ENCODE measurements at regions not wholly inside any gene's neighbourhood (a gene's known extent, or its start where the extent isn't known, plus 50 kb on each side); places are given as distances from the start of the nearest gene placed in this dataset.
"Not testable (repeated sequence)": the region's sequence is repeated elsewhere in the genome, so short reads cannot be mapped to it uniquely, and the experiment has no call there.

GRCh38 chr7:73960548-73960947 lies 67.4 kb upstream of the ELN start:
- Histone ChIP-seq H3K4me1 (ENCODE audit: control insufficient read depth in 2 of 3, insufficient read depth in 2 of 3, low read depth in 1 of 3, low read length in 3 of 3) (no peaks in the 10 kb centered on the region), H3K9ac (ENCODE audit: low read length in 3 of 3) (no peak overlapping the region), H3K36me3 (ENCODE audit: control insufficient read depth in 2 of 3, insufficient read depth in 3 of 3, low read length in 3 of 3) (no peaks in the 10 kb centered on the region), H3K4me3 (ENCODE audit: low read length in 3 of 3) (no peak overlapping the region), H3K9me3 (ENCODE audit: control insufficient read depth in 2 of 3, insufficient read depth in 1 of 3, low read length in 3 of 3) (peaks cover 0 to 12% (median 0%) of the 10 kb centered on the region in 3 donors), H3K27ac (ENCODE audit: low read depth in 2 of 2, low read length in 2 of 2) (no peak overlapping the region), H3K27me3 (ENCODE audit: control insufficient read depth, insufficient read depth, low read length) (no peaks in the 10 kb centered on the region)
- intact Hi-C loops (cut with DNase I), result no loop called here
- no peak for FAIRE-seq
- DNase-seq, result no peak
- no peak for TF ChIP-seq CTCF (IDR thresholded peaks at IDR 0.05; ENCODE audit: borderline replicate concordance, extremely low read depth, insufficient read depth)

GRCh38 chr7:73961991-73962390 lies 66.0 kb upstream of the ELN start:
- H3K4me3 ChIP-seq (ENCODE audit: low read length in 3 of 3); FAIRE-seq; H3K27ac ChIP-seq (ENCODE audit: low read depth in 2 of 2, low read length in 2 of 2); DNase-seq; H3K27me3 ChIP-seq (ENCODE audit: control insufficient read depth, insufficient read depth, low read length); intact Hi-C loops (cut with DNase I); H3K9ac ChIP-seq (ENCODE audit: low read length in 3 of 3); H3K36me3 ChIP-seq (ENCODE audit: control insufficient read depth in 2 of 3, insufficient read depth in 3 of 3, low read length in 3 of 3); H3K4me1 ChIP-seq (ENCODE audit: control insufficient read depth in 2 of 3, insufficient read depth in 2 of 3, low read depth in 1 of 3, low read length in 3 of 3): not testable (repeated sequence)
- peaks cover 0 to 12% (median 0%) of the 10 kb centered on the region in 3 donors for H3K9me3 ChIP-seq (ENCODE audit: control insufficient read depth in 2 of 3, insufficient read depth in 1 of 3, low read length in 3 of 3)

GRCh38 chr7:73963252-73963822 lies 64.6 kb upstream of the ELN start:
- Histone ChIP-seq H3K9ac (ENCODE audit: low read length in 3 of 3) (no peak overlapping the region), H3K4me3 (ENCODE audit: low read length in 3 of 3) (no peak overlapping the region), H3K36me3 (ENCODE audit: control insufficient read depth in 2 of 3, insufficient read depth in 3 of 3, low read length in 3 of 3) (no peaks in the 10 kb centered on the region), H3K9me3 (ENCODE audit: control insufficient read depth in 2 of 3, insufficient read depth in 1 of 3, low read length in 3 of 3) (peaks cover 0 to 12% (median 0%) of the 10 kb centered on the region in 3 donors), H3K27me3 (ENCODE audit: control insufficient read depth, insufficient read depth, low read length) (no peaks in the 10 kb centered on the region), H3K27ac (ENCODE audit: low read depth in 2 of 2, low read length in 2 of 2) (no peak overlapping the region), H3K4me1 (ENCODE audit: control insufficient read depth in 2 of 3, insufficient read depth in 2 of 3, low read depth in 1 of 3, low read length in 3 of 3) (no peaks in the 10 kb centered on the region)
- no peak for TF ChIP-seq CTCF (IDR thresholded peaks at IDR 0.05; ENCODE audit: borderline replicate concordance, extremely low read depth, insufficient read depth)
- intact Hi-C loops (cut with DNase I), result no loop called here
- no peak for FAIRE-seq
- no peak for DNase-seq

- Histone ChIP-seq H3K4me1 (ENCODE audit: control insufficient read depth in 2 of 3, insufficient read depth in 2 of 3, low read depth in 1 of 3, low read length in 3 of 3) (no peaks in the 10 kb centered on the region), H3K9me3 (ENCODE audit: control insufficient read depth in 2 of 3, insufficient read depth in 1 of 3, low read length in 3 of 3) (peaks cover 0 to 12% (median 0%) of the 10 kb centered on the region in 3 donors), H3K27me3 (ENCODE audit: control insufficient read depth, insufficient read depth, low read length) (no peaks in the 10 kb centered on the region), H3K36me3 (ENCODE audit: control insufficient read depth in 2 of 3, insufficient read depth in 3 of 3, low read length in 3 of 3) (no peaks in the 10 kb centered on the region), H3K4me3 (ENCODE audit: low read length in 3 of 3) (no peak overlapping the region), H3K27ac (ENCODE audit: low read depth in 2 of 2, low read length in 2 of 2) (no peak overlapping the region), H3K9ac (ENCODE audit: low read length in 3 of 3) (no peak overlapping the region)
- no peak for TF ChIP-seq CTCF (IDR thresholded peaks at IDR 0.05; ENCODE audit: borderline replicate concordance, extremely low read depth, insufficient read depth)
- DNase-seq (no peak), FAIRE-seq (no peak)
- intact Hi-C loops (cut with DNase I), result no loop called here
These were observed 63.2 kb upstream of the ELN start for GRCh38 chr7:73964786-73965185.

Measured in kidney (tissue), 13 donors.